SK-N-SH treated with all-trans-retinoic acid at 6 μM for 48 hours (cell line): ENCODE measurements at regions not wholly inside any gene's neighbourhood (a gene's known extent, or its start where the extent isn't known, plus 50 kb on each side); places are given as distances from the start of the nearest gene placed in this dataset.

Experiments
- ATAC-seq: fragments of 200-7000 bp; cut with Tn5 transposase; 3 replicates; pipeline ENCODE4 v1.9.1; 2020; ENCODE audit warnings: mild to moderate bottlenecking, moderate library complexity
- ARNTL ChIP-seq: fragments of 450-650 bp; formaldehyde crosslinking; IDR thresholded peaks from 2 replicates; pipeline ENCODE4 v1.5.0; 2020; ENCODE audit warnings: low read depth, mild to moderate bottlenecking, moderate library complexity, borderline replicate concordance
- BACH2 ChIP-seq: fragments of 250-450 bp; sonication (Bioruptor Pico); IDR thresholded peaks from 2 replicates; pipeline ENCODE4 v1.9.0; 2021; ENCODE audit warnings: mild to moderate bottlenecking, borderline replicate concordance
- CSDC2 ChIP-seq: fragments of 250-450 bp; sonication (Bioruptor Pico); IDR thresholded peaks from 2 replicates; pipeline ENCODE4 v1.5.0; 2020; ENCODE audit warnings: mild to moderate bottlenecking, moderate library complexity
- GLIS3 ChIP-seq: fragments of 250-450 bp; sonication (Bioruptor Pico); IDR thresholded peaks from 2 replicates; pipeline ENCODE4 v1.5.0; 2020; ENCODE audit warnings: mild to moderate bottlenecking, moderate library complexity
- ISL1 ChIP-seq: fragments of 250-450 bp; sonication (Bioruptor Pico); IDR thresholded peaks from 2 replicates; pipeline ENCODE4 v2.1.2; 2022; ENCODE audit warnings: mild to moderate bottlenecking, moderate library complexity
- OSR1 ChIP-seq: fragments of 250-450 bp; sonication (Bioruptor Pico); IDR thresholded peaks from 2 replicates; pipeline ENCODE4 v1.8.0; 2022; ENCODE audit warnings: moderate library complexity, mild to moderate bottlenecking, inconsistent platforms
- PPARA ChIP-seq: fragments of 250-450 bp; sonication (Bioruptor Pico); IDR thresholded peaks from 2 replicates; pipeline ENCODE4 v1.5.0; 2020; ENCODE audit warnings: mild to moderate bottlenecking, borderline replicate concordance
- RARB ChIP-seq: fragments of 250-450 bp; sonication (Bioruptor Pico); IDR thresholded peaks from 2 replicates; pipeline ENCODE4 v1.8.0; 2021; ENCODE audit warnings: mild to moderate bottlenecking, moderate library complexity
- SNAI2 ChIP-seq: fragments of 250-450 bp; sonication (Bioruptor Pico); IDR thresholded peaks from 2 replicates; pipeline ENCODE4 v1.5.0; 2020; ENCODE audit warnings: mild to moderate bottlenecking, moderate library complexity
- TCF4 ChIP-seq: fragments of 250-450 bp; sonication (Bioruptor Pico); IDR thresholded peaks from 2 replicates; pipeline ENCODE4 v1.8.0; 2021; ENCODE audit warnings: mild to moderate bottlenecking, moderate library complexity, borderline replicate concordance
- TOX ChIP-seq: fragments of 250-450 bp; sonication (Bioruptor Pico); IDR thresholded peaks from 2 replicates; pipeline ENCODE4 v1.8.0; 2021; ENCODE audit warnings: mild to moderate bottlenecking, moderate library complexity, borderline replicate concordance
- ZFP3 ChIP-seq: fragments of 250-450 bp; sonication (Bioruptor Pico); IDR thresholded peaks from 2 replicates; pipeline ENCODE4 v1.5.0; 2020; ENCODE audit warnings: mild to moderate bottlenecking, moderate library complexity
- ZFP30 ChIP-seq: fragments of 450-650 bp; formaldehyde crosslinking; IDR thresholded peaks from 2 replicates; pipeline ENCODE4 v1.5.0; 2022; ENCODE audit warnings: mild to moderate bottlenecking, moderate library complexity
- ZNF565 ChIP-seq: fragments of 450-650 bp; formaldehyde crosslinking; conservative IDR thresholded peaks from 2 replicates; pipeline ENCODE4 v1.5.0; 2020; ENCODE audit warnings: low read depth, mild to moderate bottlenecking, moderate library complexity
- ZNF70 ChIP-seq: fragments of 450-650 bp; formaldehyde crosslinking; IDR thresholded peaks from 2 replicates; pipeline ENCODE4 v1.5.0; 2020; ENCODE audit warnings: mild to moderate bottlenecking, moderate library complexity
- ZNF8 ChIP-seq: fragments of 450-650 bp; formaldehyde crosslinking; IDR thresholded peaks from 2 replicates; pipeline ENCODE4 v1.5.0; 2020; ENCODE audit warnings: mild to moderate bottlenecking, moderate library complexity
- TF ChIP-seq, protein P1 (sequence below): fragments of 250-450 bp; sonication (Bioruptor Pico); IDR thresholded peaks from 2 replicates; pipeline ENCODE4 v1.5.0; 2020; ENCODE audit warnings: mild to moderate bottlenecking, moderate library complexity
- TF ChIP-seq, protein P2 (sequence below): fragments of 250-450 bp; sonication (Bioruptor Pico); IDR thresholded peaks from 2 replicates; pipeline ENCODE4 v1.8.0; 2020; ENCODE audit warnings: mild to moderate bottlenecking, moderate library complexity, borderline replicate concordance
- TF ChIP-seq, protein P3 (sequence below): fragments of 250-450 bp; sonication (Bioruptor Pico); IDR thresholded peaks from 2 replicates; pipeline ENCODE4 v1.5.1; 2020; ENCODE audit warnings: low read depth, mild to moderate bottlenecking, moderate library complexity
- TF ChIP-seq, protein P4 (sequence below): fragments of 250-450 bp; sonication (Bioruptor Pico); IDR thresholded peaks from 2 replicates; pipeline ENCODE4 v1.8.0; 2021; ENCODE audit warnings: low read depth, mild to moderate bottlenecking, moderate library complexity, borderline replicate concordance
- TF ChIP-seq, protein P5 (sequence below): fragments of 250-450 bp; sonication (Bioruptor Pico); IDR thresholded peaks from 2 replicates; pipeline ENCODE4 v1.5.1; 2021; ENCODE audit warnings: mild to moderate bottlenecking, moderate library complexity

DNA sequence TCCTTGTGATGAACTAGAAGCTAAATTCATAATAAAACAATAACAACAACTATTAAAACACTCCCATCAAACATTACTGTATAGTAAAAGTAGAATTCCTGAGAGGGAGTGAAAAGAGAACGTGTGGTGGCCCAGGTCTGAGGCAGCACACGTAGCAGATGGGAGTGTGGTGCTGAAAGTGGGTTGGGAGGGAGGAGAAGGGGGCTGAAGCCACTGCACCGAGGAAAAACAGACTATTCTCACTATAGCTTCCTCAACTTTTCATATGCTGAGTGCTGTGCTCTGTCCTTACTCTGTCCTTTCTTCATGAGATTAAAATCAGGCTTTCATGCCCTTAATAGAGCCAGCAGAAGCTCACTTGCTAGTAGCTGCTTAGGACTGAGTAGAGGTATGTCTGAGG, 170.9 kb downstream of the PCSK1 start:
- no peak for ATAC-seq
- TF ChIP-seq ZFP3 (CRISPR knock-in tag): no peak
- TF ChIP-seq ARNTL (CRISPR knock-in tag): no peak
- TF ChIP-seq, protein P1, sequence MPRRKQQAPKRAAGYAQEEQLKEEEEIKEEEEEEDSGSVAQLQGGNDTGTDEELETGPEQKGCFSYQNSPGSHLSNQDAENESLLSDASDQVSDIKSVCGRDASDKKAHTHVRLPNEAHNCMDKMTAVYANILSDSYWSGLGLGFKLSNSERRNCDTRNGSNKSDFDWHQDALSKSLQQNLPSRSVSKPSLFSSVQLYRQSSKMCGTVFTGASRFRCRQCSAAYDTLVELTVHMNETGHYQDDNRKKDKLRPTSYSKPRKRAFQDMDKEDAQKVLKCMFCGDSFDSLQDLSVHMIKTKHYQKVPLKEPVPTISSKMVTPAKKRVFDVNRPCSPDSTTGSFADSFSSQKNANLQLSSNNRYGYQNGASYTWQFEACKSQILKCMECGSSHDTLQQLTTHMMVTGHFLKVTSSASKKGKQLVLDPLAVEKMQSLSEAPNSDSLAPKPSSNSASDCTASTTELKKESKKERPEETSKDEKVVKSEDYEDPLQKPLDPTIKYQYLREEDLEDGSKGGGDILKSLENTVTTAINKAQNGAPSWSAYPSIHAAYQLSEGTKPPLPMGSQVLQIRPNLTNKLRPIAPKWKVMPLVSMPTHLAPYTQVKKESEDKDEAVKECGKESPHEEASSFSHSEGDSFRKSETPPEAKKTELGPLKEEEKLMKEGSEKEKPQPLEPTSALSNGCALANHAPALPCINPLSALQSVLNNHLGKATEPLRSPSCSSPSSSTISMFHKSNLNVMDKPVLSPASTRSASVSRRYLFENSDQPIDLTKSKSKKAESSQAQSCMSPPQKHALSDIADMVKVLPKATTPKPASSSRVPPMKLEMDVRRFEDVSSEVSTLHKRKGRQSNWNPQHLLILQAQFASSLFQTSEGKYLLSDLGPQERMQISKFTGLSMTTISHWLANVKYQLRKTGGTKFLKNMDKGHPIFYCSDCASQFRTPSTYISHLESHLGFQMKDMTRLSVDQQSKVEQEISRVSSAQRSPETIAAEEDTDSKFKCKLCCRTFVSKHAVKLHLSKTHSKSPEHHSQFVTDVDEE (CRISPR knock-in tag): no peak
- no peak for TF ChIP-seq PPARA (CRISPR knock-in tag)
- TF ChIP-seq, protein P2, sequence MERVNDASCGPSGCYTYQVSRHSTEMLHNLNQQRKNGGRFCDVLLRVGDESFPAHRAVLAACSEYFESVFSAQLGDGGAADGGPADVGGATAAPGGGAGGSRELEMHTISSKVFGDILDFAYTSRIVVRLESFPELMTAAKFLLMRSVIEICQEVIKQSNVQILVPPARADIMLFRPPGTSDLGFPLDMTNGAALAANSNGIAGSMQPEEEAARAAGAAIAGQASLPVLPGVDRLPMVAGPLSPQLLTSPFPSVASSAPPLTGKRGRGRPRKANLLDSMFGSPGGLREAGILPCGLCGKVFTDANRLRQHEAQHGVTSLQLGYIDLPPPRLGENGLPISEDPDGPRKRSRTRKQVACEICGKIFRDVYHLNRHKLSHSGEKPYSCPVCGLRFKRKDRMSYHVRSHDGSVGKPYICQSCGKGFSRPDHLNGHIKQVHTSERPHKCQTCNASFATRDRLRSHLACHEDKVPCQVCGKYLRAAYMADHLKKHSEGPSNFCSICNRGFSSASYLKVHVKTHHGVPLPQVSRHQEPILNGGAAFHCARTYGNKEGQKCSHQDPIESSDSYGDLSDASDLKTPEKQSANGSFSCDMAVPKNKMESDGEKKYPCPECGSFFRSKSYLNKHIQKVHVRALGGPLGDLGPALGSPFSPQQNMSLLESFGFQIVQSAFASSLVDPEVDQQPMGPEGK (CRISPR knock-in tag): no peak
- no peak for TF ChIP-seq TCF4 (CRISPR knock-in tag)
- TF ChIP-seq BACH2 (CRISPR knock-in tag): no peak
- no peak for TF ChIP-seq SNAI2 (CRISPR knock-in tag)
- no peak for TF ChIP-seq ISL1
- TF ChIP-seq, all 23 proteins: peak for 0

DNA sequence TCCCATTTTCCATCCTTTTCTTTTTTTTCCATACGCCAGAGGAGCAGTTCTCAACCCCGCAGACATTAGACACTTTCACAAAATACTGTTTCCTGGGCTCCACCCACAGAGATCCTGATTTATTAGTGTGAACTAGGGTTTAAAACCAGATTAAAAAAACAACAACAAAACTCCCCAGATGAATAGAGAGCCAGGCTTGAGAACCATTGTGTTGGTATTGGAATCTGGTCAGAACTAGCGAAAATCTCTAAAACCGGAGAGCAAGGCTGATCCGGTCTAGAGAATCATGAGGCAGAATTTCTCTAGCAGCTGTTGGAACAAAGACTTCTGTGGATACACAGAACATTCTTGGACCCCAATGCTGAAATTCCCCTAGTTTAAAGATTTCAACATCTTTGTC, 173.0 kb downstream of the PCSK1 start:
- TF ChIP-seq GLIS3 (CRISPR knock-in tag) (no peak), ARNTL (CRISPR knock-in tag) (no peak), CSDC2 (no peak), BACH2 (CRISPR knock-in tag) (no peak), ZNF8 (CRISPR knock-in tag) (no peak), PPARA (CRISPR knock-in tag) (no peak), ZNF565 (CRISPR knock-in tag) (no peak)
- no peak for ATAC-seq

DNA sequence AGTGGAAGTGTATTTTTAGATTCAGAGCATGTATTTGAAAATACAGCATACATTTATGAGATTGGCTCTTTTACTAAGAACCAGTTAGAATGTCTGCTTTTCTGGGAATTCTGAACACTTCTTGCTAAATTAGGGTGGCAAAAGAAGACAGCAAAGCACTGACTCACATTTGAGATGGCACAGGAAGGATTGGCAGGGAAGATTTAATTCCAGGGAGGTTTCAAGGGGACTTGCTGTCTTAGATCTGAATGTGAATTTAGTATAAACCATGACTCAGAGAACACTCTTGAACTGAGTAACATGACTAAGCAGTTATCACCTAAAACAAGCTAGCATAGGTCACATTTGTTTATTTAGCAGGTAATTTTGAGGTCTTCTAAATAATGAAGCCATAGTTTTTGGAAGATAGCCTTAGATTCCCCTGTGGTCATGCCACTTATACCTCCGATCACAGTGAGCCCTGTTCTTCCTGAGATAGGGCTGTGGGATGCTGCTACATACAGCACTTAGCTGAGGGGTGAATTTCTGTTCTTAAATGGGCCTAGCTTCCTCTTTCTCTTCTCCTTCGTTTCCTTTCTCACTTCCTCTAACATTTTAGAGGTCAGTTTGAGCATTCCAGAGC, 173.8 kb downstream of the PCSK1 start:
- TF ChIP-seq BACH2 (CRISPR knock-in tag) (no peak), TCF4 (CRISPR knock-in tag) (no peak), ISL1 (no peak), ARNTL (CRISPR knock-in tag) (no peak), ZFP30 (no peak), GLIS3 (CRISPR knock-in tag) (no peak), OSR1 (no peak), ZFP3 (CRISPR knock-in tag) (no peak), TOX (no peak), ZNF565 (CRISPR knock-in tag) (no peak), RARB (CRISPR knock-in tag) (no peak), ZNF8 (CRISPR knock-in tag) (no peak), ZNF70 (CRISPR knock-in tag) (no peak), CSDC2 (no peak), PPARA (CRISPR knock-in tag) (no peak)
- TF ChIP-seq, protein P1 (CRISPR knock-in tag): no peak
- TF ChIP-seq, protein P3, sequence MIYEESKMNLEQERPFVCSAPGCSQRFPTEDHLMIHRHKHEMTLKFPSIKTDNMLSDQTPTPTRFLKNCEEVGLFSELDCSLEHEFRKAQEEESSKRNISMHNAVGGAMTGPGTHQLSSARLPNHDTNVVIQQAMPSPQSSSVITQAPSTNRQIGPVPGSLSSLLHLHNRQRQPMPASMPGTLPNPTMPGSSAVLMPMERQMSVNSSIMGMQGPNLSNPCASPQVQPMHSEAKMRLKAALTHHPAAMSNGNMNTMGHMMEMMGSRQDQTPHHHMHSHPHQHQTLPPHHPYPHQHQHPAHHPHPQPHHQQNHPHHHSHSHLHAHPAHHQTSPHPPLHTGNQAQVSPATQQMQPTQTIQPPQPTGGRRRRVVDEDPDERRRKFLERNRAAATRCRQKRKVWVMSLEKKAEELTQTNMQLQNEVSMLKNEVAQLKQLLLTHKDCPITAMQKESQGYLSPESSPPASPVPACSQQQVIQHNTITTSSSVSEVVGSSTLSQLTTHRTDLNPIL (CRISPR knock-in tag): no peak
- TF ChIP-seq, protein P2 (CRISPR knock-in tag): no peak
- TF ChIP-seq, protein P4, sequence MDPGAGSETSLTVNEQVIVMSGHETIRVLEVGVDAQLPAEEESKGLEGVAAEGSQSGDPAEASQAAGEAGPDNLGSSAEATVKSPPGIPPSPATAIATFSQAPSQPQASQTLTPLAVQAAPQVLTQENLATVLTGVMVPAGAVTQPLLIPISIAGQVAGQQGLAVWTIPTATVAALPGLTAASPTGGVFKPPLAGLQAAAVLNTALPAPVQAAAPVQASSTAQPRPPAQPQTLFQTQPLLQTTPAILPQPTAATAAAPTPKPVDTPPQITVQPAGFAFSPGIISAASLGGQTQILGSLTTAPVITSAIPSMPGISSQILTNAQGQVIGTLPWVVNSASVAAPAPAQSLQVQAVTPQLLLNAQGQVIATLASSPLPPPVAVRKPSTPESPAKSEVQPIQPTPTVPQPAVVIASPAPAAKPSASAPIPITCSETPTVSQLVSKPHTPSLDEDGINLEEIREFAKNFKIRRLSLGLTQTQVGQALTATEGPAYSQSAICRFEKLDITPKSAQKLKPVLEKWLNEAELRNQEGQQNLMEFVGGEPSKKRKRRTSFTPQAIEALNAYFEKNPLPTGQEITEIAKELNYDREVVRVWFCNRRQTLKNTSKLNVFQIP (CRISPR knock-in tag): no peak
- TF ChIP-seq, protein P5, sequence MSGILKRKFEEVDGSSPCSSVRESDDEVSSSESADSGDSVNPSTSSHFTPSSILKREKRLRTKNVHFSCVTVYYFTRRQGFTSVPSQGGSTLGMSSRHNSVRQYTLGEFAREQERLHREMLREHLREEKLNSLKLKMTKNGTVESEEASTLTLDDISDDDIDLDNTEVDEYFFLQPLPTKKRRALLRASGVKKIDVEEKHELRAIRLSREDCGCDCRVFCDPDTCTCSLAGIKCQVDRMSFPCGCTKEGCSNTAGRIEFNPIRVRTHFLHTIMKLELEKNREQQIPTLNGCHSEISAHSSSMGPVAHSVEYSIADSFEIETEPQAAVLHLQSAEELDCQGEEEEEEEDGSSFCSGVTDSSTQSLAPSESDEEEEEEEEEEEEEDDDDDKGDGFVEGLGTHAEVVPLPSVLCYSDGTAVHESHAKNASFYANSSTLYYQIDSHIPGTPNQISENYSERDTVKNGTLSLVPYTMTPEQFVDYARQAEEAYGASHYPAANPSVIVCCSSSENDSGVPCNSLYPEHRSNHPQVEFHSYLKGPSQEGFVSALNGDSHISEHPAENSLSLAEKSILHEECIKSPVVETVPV: no peak
- ATAC-seq: peak; percentile 20; the same call in 2 of the 3 replicates
